NAMALWA (cell line): ENCODE measurements at regions not wholly inside any gene's neighbourhood (a gene's known extent, or its start where the extent isn't known, plus 50 kb on each side); places are given as distances from the start of the nearest gene placed in this dataset.
"Not testable (repeated sequence)": the region's sequence is repeated elsewhere in the genome, so short reads cannot be mapped to it uniquely, and the experiment has no call there.

Experiments
- DNase-seq: peaks from one replicate; pipeline ENCODE4 v3.0.0-alpha.2; 2015; ENCODE audit warnings: low spot score

DNA sequence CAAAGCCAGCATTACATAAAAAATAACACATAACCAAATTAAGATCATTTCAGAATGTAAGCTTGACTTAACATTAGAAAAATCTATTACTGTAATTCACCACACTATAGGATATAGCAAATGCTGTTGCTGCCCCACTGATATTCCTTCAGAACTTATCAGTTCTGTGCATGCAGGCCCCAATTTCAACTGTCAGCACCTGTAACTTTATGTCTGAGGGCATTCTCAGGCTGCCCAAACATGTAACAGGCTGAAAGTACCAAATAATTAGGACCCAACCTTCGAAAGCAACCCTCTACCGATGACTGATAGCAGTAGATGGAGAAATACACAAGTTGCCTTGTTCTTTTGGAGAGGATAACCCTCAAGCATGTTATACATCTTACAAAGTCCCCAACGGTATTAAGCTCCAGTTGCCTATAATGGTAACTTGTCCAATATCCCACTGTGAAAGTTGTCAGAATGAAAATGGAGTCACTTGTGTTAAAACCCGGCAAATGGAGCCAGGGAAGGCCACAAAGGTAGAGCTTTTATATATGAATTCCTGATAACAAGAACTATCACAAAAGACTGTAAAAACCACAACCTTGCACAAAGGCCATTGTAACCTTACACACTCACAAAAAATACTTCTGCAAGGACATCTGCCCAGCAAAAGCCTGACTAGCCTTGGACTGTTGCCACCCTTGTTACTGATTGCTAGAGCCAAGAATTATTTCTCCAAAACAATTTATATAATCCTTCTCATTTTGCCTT, 66.9 kb upstream of the ZNF746 start:
- no peak for DNase-seq

DNA sequence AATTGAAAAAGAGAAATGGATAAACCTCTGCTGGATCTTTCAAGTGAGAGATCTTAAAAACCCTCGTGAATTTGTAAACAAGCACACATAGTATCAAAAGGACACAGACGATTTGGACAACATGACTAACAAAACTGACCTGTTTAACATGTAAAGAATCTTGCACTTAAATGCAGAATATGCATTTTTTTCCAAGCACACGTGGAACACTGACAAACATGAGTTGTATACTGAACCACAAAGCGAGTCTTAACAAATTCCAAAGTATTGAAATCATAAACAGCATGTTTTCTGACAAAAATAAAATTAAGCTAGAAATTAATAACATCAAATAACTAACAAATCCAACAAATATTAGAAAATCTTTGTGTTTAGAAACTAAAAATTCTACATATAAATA, 65.0 kb upstream of the ZNF746 start:
- DNase-seq = no peak

DNA sequence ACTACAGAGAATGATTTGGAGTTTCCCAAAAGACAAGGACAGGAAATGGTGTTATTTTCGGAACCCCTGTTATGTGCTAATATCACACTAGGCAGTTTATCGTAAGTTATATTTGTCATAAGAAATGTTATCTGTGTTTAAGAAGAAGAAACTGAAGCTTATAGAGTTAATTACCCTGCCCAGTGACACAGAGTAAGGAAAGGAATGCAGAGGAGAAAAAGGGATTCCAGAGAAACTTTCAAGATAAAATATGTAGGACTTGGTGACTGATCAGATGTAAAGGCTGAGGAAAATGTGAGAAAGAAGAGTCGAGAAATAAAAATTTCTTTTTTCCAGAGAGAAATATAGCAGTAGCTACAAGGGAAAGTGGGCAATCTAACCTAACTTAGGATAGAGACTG, 63.5 kb upstream of the ZNF746 start:
- DNase-seq = no peak

DNA sequence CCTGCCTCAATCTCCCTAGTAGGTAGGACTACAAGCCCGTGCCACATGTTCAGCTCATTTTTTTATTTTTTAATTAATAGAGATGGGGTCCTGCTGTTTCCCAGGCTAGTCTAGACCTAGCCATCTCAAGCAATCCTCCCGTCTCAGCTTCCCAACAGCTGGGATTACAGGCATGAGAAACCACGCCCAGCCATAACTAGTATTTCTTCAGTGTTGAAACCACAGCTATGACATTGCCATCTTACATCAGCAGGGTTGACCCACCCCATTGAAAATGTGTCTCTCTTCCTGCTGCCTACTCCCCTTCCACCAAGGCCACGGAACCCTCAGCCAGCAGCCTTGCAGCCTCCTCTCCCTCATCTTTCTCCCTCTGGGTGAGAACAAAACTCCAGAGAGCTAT, 62.1 kb upstream of the ZNF746 start:
- DNase-seq = no peak

DNA sequence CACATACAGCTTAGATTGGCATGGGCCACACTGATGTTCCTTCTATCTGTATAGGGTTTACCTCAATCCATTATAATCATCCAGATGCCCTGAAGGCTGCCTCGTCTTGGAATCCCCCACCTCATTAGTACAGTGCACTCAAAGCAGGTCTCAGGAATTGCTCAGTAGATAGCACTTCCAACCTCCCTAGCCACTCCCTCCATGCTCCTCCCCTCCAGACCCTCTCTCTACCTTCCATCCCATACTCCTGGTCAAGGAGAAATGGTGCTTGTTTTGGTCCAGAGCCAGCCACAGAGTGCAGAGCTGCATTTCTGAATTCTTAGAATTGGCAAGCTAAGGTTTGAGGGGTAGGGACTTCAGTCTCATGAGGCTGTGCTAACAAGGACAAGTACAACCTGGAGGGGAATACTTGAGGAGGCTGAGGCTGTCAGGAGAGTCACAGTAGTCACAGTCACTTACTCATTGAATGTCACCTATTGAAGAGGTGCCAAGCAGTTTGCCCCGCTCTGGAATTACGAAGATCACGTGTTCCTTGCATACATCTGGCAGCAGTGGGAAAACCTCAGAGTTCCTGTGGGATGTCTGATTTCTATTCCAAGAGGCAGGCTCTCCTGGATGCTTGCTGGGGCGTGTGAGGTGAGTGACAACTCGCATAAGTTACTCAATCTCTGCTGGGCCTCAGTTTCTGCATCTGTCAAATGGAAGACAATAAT, 60.7 kb upstream of the ZNF746 start:
- DNase-seq = no peak

DNA sequence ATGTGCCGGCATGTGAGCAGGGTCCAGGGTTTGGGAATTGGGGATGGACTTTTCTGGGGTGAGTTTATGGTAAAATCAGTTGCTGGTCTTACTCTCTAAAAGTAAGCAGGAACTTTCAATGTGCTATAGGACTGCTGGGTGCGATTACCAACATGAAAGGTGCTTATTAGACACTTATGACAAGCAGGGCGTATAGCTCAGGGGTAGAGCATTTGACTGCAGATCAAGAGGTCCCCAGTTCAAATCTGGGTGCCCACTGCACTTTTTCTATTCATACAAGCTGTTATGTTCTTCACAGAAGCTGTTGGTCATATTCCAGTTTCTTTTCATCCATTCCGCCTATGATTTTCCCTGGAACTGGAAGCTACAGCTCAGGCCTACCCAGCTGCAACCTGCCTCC, 58.9 kb upstream of the ZNF746 start:
- not testable (repeated sequence) for DNase-seq

DNA sequence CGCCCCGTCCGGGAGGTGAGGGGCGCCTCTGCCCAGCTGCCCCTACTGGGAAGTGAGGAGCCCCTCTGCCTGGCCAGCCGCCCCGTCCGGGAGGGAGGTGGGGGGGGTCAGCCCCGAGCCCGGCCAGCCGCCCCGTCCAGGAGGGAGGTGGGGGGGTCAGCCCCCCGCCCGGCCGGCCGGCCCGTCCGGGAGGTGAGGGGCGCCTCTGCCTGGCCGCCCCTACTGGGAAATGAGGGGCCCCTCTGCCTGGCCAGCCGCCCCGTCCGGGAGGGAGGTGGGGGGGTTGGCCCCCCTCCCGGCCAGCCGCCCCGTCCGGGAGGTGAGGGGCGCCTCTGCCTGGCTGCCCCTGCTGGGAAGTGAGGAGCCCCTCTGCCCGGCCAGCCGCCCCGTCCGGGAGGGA, 57.2 kb upstream of the ZNF746 start:
- DNase-seq = not testable (repeated sequence)

DNA sequence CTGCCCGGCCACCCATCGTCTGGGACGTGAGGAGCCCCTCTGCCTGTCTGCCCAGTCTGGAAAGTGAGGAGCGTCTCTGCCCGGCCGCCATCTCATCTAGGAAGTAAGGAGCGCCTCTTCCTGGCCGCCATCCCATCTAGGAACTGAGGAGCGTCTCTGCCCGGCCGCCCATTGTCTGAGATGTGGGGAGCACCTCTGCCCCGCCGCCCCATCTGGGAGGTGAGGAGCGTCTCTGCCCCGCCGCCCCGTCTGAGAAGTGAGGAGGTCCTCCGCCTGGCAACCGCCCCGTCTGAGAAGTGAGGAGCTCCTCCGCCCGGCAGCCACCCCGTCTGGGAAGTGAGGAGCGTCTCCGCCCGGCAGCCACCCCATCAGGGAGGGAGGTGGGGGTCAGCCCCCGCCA, 56.4 kb upstream of the ZNF746 start:
- not testable (repeated sequence) for DNase-seq

DNA sequence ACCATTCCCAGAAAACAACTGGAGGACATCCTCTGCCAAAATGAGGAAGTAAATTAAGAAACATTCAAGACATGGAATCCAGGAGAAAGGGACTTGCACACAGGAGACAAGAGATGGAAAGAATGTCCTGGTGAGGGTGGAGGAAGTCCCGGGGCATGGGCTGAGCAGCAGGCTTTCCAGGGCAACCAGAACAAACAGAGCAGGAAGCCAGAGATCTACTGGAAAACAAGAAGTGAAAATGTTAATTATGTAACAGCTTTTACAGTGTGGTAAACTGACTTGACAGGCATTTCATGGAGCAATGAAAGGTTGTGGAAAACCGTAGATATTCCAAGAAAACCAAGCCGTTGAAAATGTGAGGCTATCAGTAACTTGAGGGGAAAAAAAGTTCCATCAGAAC, 55.2 kb upstream of the ZNF746 start:
- no peak for DNase-seq
